Activated T-cell treated with anti-CD3 and anti-CD28 coated beads for 4 hours (primary cell): ENCODE measurements at regions not wholly inside any gene's neighbourhood (a gene's known extent, or its start where the extent isn't known, plus 50 kb on each side); places are given as distances from the start of the nearest gene placed in this dataset.
"Not testable (repeated sequence)": the region's sequence is repeated elsewhere in the genome, so short reads cannot be mapped to it uniquely, and the experiment has no call there.

ENCODE experiments used
- DNase-seq: peaks from one replicate; pipeline ENCODE4 v3.0.0-alpha.2; 2020

DNA sequence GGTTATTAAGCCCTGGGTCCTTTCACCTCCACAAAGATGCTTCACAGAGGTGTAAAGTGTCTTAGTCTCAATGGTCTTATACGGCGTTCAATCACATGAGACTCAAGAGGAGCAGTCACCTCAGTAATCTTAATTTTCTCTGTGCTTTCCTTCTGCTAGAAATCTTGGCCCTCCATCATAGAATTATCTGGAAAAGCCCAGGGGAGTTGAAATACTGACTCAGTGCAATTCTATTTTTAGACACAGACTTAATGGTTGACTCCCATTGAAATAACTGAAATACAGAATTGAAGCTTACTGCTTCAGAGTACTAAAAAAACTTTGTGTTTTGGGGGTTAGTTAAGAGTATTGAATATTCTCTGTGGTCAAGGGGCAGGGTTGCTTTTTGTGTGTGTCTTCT is 94.5 kb upstream of the IL15 start:
- no peak for DNase-seq

DNA sequence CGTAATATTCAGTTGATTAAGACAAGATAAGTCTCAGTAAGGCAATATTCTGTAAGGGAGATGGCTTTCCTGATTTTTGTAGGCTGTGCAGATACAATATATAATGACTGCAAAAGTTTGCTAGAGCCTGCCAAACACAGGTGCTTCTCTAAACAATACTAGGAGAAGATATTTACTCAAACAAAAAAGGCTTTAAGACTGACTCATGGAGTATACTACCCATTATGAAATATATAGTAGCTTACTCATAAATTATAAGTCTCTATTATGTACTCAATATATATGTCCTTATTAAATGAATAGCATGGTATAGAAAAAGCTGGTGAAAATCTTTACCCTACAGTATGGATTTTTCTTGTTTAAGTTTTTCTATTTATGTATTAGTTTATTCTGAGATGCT is 93.2 kb upstream of the IL15 start:
- DNase-seq: no peak

DNA sequence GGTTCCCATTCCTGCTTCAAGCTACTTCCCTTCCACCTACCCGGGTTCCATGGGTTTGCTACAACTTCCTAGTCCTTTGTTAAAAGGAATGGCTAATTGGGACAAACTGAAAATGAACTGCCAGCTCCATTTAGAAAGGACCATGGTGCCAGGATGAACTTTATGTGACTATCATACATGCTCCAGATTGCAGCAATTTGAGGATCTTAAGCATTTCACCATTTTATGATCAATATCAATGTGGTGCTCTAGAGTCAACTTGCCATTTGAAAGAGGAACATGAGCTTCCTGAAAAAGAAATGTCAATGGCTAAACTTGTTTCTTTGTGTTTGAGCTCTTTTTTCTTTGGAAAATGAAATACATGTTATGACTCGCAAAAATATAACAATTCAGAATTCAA is 92.7 kb upstream of the IL15 start:
- DNase-seq: no peak

DNA sequence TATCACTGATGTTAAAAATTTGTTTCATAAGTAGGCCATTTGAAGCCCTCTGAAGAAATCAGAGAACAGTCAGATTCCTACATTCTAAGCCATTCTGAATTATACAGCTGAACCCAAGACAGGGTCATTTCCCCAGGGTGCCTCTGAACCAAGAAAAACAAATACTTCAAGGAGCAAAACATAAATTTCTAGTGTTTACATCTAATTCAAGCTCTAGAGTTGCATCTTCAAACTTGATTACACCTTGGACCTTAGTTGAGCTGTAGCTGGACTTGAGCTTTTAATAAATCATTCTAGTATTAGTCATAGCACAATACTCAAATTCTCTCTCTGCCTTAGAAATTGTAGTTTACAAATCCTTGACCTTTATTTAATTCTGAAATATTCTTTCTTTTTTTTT is 87.6 kb upstream of the IL15 start:
- no peak for DNase-seq

DNA sequence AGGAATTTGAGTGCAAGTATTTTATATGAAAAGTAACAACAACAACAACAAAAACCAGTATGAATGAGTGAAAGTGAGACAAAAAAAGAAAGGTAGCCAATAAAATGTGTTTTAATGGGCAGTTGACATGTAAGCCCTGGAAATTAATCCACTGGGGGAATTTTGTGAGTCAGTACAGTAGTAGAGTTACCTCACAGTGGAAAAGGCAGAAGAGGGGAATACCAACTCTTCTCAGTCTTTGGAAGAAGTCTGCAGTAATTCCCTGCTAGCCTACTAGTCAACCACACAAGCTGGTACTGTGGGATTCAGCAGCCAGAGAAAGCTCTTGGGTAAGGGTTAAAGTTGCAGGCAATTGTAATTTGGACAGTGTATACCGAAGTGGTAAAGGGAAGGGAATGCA is 76.3 kb upstream of the IL15 start:
- DNase-seq: no peak

DNA sequence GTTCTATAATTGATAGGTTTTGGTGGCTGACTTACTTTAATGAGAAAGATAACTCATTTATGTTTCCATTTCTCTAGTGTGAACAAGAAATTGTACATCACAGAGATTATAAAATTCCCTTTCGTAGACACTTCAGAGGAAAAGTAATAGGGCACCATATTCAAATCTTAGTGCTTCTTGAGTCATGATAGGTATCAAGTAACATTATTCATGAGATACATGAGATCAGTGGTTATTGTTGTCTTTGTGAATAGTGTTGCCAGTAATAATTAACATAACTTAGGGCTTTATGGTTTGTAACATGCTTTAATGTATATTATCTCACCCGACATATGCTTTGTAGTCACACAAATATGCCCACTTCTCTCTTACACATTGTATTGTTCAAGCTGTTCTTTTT is 73.7 kb upstream of the IL15 start:
- DNase-seq: no peak

DNA sequence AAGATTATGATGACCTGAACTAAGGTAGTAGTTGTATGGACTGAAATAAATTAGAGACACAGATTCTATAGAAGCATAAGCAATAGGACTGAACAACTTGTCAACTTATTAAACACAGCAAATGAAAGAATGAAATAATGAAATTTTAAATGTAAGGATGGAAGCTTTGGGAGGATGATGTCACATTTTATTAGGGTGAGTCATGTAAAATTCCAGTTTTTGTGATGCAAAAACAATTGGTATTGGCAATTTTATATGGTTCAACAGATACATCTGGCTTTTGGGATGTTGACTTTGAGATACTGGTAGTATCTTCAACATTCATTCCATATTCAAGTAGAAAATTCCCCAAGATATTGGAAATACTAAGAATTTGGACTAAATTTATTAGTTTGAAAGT is 72.7 kb upstream of the IL15 start:
- no peak for DNase-seq

DNA sequence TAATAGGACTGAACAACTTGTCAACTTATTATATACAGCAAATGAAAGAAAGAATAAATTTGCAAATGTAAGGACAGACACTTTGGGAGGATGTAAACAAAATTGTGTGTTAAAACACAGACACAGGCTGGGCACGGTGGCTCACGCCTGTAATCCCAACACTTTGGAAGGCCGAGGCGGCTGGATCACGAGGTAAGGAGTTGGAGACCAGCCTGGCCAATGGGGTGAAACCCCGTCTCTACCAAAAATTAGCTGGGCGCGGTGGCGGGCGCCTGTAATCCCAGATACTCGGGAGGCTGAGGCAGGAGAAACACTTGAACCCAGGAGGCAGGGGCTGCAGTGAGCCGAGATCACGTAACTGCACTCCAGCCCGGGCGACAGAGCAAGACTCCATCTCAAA is 71.4 kb upstream of the IL15 start:
- not testable (repeated sequence) for DNase-seq

DNA sequence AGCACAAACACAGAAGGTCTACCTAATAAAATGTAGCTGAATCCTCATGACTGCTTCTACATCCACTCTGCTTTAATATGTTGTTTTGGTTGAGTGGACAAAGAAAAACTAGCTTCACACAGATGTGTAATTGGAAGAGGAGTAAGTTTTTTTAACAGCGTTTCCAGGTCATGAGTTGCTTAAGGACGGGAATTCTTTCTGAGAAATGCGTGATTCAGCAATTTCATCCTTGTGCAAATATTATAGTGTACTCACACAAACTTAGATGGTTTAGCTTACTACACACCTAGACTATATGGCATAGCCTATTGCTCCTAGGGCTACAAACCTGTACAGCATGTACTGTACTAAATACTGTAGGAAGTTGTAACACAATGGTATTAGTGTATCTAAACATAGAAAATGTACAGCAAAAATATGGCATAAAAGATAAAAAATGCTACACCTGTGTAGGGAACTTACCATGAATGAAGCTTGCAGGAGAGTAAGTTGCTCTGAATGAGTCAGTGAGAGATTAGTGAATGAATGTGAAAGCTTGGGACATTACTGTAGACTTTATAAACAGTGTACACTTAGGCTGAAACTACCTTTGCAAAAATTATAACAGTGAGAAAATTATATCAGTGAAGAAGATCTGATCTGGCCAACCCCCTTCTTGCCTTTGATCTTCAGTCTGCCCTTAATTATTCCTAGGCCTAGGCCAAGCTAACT is 70.8 kb upstream of the IL15 start:
- no peak for DNase-seq

DNA sequence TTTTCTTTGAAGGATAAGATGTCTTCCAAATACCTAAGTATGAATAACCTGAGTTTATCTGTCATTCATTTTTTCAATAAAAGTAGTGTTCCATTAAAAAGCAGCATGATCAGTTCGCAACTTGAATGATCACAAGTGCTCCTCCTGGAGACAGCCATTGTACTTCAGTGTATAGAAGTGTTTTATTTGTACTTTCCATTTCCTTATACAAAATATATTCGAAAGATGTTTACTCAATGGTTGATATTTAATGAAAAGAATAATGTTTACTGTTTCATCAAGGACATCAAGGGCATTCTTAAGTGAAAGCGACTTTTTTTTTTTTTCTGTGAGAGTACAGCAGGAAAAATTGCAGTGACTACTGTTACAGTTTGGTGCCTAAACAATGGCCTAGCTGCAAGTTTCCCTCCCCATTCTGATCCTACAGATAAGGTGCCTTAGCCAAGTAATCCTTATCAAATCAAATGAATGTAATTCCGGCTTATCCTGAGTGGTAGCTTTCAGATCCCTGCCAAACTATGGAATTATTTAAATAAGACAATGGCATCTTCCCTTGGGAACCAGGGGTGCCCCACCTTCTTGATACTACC is 69.0 kb upstream of the IL15 start:
- no peak for DNase-seq

DNA sequence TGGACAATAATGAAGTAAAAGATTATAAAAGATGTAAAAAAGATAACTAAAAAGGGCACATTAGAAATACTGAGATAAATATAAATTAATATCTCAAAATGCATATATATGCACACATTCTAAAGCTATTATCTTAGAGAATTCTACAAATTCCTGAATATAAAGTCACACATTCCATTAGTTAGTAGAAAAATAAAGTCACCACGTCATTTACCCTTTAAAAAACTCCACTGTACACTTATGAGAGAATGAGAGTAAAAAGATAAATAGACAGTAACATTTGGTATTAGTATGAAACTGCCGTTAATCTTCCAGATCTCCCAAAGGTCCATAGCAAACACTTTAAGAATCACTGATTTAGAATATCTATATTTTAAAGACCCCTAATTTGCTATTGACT is 67.2 kb upstream of the IL15 start:
- DNase-seq: no peak

DNA sequence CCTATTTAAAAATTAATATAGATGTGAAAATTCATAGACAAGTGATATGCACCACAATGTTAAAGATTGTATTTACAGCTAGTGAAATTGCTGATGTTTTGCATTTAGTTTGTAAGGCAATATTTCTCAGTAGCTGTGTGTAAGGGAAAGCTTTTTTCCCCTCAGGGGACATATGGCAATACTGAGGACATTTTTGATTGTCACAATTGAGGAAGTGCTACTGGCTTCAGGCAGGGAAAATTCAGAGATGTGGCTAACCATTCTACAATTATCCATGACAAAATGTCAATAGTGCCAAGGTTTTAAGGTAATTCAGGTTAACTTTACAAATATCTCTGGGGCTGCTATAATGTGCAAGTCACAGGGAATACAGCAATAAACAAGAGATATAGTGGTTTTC is 66.1 kb upstream of the IL15 start:
- DNase-seq: no peak

DNA sequence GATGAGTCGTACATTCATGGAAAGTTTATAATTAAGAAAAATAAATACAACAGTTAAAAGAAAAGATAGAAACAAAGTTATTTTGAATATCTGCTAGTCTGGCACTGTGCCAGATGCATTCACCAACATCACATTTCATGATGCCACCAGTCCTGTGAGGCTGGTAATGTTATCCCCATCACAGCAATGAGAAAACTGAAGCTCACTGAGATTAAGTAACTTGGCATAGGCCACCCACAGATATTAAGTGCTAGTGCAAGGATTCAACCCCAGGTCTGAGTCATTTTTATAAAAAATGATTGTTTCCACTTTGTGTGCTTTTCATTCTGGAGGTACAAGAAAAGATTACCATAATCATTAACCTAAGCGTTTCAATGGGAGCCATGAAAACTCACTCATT is 65.0 kb upstream of the IL15 start:
- no peak for DNase-seq

DNA sequence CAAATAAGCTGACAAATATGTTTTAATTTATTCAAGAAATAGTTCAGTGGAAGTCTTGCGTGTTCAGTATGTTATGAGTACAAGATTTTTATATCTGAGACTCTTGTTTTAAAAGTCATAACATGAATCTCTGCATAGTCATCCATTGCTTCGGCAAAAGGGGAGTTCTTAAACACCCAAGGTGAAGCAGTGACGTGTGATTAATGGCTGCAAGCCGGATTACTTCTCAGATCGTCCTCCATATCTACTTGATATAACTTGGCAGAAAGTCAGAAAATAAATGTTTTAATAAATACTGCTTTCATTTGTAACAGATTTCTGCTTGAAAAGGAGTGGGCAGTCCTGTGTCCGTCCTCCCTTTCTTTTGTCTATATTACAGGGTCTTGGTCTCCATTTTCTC is 64.6 kb upstream of the IL15 start:
- DNase-seq: no peak

DNA sequence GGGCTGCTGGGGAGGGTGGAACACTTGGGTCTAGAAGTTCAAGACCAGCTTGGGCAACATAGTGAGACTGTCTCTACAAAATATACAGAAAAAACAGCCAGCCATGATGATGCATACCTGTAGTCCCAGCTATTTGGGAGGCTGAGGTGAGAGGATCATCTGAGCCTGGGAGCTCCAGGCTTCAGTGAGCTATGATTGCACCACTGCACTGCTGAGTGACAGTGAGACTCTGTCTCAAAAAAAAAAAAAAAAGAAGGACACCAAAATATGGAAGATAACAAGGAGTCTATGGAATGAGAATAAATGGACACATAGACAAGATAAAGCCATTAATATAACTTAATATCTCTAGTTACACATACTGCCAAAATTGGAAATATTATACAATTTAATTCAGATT is 62.7 kb upstream of the IL15 start:
- no peak for DNase-seq

DNA sequence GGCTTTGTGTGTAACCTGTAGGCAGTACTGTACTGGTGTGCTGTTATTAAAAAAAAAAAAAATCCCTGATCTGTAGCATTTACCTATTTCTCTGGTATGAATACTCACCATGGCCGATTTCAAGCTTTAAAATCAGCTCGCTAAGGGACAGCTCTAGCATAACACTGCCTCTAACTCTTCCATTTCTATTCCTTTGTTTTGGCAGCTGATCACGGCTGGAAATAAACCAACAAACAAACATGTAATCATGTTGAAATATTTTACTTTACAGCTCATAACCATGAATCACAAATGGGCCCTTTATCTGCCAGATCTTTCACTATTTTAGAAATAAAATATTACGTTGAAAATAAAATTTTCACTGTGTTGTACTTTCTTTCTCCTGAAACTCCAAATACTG is 60.5 kb upstream of the IL15 start:
- no peak for DNase-seq

DNA sequence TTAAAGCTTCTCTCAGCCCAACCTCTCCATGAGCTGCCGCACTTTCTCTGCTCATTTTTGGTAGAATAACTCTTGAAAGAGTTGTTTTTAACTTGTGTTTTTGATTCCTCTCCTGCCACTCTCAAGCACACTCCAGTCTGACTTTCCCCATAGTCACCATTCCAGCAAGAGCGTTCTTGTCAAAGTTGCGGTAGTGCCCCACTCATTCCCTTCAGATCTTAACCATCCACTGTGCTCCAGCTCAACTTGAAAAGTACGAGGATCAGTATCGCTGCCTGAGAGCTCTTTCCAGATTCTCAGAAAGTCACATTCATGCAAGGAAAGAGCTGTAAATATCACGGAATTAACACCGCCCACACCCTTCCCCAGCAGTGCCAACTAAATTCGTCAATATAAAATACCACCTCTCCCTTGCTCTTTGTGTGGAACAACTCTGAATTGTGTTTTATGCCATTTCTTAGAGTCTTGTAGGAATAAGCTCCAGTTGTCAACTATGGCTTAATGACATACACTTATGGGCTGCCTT is 59.7 kb upstream of the IL15 start:
- no peak for DNase-seq

DNA sequence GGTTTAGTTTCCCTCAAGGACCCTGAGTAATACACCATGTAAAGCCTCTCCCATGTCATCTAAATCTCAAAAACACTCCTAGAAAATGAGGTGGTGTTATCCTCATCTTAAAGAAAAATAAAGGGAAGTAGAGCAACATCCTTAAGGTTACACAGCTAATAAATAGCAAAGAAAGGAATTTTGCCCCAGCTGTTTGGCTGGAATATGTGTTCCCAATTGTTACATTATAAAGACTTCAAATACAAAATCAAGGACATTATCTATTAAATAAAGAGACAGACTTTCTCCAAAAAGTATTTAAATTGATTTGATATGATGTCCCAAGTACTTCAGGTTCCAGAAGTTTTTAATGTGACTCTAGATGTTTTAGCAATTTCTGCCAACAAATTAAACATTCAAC is 57.9 kb upstream of the IL15 start:
- DNase-seq: no peak

DNA sequence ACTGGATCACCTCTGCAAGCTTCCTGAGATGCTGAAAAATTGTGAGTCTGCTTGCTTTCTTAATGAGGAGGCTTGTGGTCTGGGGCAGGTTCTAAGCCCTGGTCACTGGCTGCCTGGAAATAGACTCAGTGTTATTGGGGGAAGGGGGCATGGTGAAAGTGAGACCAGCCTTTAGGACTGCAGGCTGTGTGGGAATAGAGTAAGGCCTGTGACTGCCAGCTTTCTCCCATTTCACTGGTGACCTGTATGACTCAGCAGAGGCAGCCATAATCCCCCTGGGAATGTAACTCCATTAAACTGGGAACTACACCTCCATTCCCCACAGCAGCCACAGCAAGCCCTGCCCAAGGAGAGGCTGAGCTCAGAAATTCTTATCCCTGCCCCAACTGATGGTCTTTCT is 55.9 kb upstream of the IL15 start:
- DNase-seq: no peak
